H1 (cell line): ENCODE measurements at regions not wholly inside any gene's neighbourhood (a gene's known extent, or its start where the extent isn't known, plus 50 kb on each side); places are given as distances from the start of the nearest gene placed in this dataset.

Experiments used
- CTCF ChIA-PET: fragments of 300-600 bp; sonication (Branson Sonifier 250); formaldehyde crosslinking; loops from one replicate; lab custom pipeline; 2021; ENCODE audit not compliant: partially characterized antibody; lab: Charles Lee
- POLR2A ChIA-PET: fragments of 300-600 bp; sonication (Branson Sonifier 250); formaldehyde crosslinking; loops from one replicate; lab custom pipeline; 2021; ENCODE audit warnings: inconsistent platforms; ENCODE audit not compliant: partially characterized antibody; lab: Charles Lee
- DNase-seq, 2 experiments: peaks; one replicate each; pipeline versions ENCODE4 v3.0.0 to v3.0.0-alpha.2; 2010 to 2022; ENCODE audit warnings: low spot score in 2 of 2, low read depth in 1 of 2, mixed read lengths in 1 of 2
- FAIRE-seq: peaks from 2 replicates; lab custom pipeline; 2011; peaks lifted over from hg19 to GRCh38; lab: Jason Lieb, UNC
- H2AFZ ChIP-seq: 2 replicates; pipeline ENCODE4 v1.8.1; 2012; ENCODE audit warnings: low read length, inconsistent platforms
- H2AK5ac ChIP-seq: 2 replicates; pipeline ENCODE4 v1.6.1; 2013; ENCODE audit warnings: low read depth, low read length
- H2BK120ac ChIP-seq: replicated peaks from 2 replicates; pipeline ENCODE3; 2013; ENCODE audit warnings: low read depth, low read length, inconsistent platforms
- H2BK12ac ChIP-seq: 2 replicates; pipeline ENCODE4 v1.6.1; 2013; ENCODE audit warnings: low read depth, low read length
- H2BK15ac ChIP-seq: 2 replicates; pipeline ENCODE4 v1.6.1; 2013; ENCODE audit warnings: low read length
- H2BK20ac ChIP-seq: 2 replicates; pipeline ENCODE4 v1.6.1; 2013; ENCODE audit warnings: low read length
- H2BK5ac ChIP-seq: 2 replicates; pipeline ENCODE4 v1.6.1; 2013; ENCODE audit warnings: low read depth, low read length
- H3K14ac ChIP-seq: 2 replicates; pipeline ENCODE4 v1.6.1; 2013; ENCODE audit warnings: inconsistent platforms; ENCODE audit not compliant: insufficient read length
- H3K18ac ChIP-seq: 2 replicates; pipeline ENCODE4 v1.6.1; 2013; ENCODE audit warnings: low read length; ENCODE audit errors: extremely low read depth
- H3K23ac ChIP-seq: 2 replicates; pipeline ENCODE4 v1.6.1; 2013; ENCODE audit warnings: inconsistent platforms; ENCODE audit not compliant: insufficient read length
- H3K23me2 ChIP-seq: 2 replicates; pipeline ENCODE4 v1.6.1; 2013; ENCODE audit warnings: low read depth, low read length
- H3K27ac ChIP-seq: 2 replicates; pipeline ENCODE4 v1.6.1; 2011; ENCODE audit warnings: low read depth, low read length, inconsistent platforms
- H3K27me3 ChIP-seq, 4 experiments: replicated peaks in 1 of 4; 1 replicate in 1 of 4; 2 replicates in 3 of 4; pipeline versions ENCODE4 v1.6.1 to v1.8.1; 2011 to 2013; ENCODE audit warnings: low read length in 3 of 4, mild to moderate bottlenecking in 3 of 4, inconsistent platforms in 2 of 4, mixed read lengths in 2 of 4, moderate library complexity in 1 of 4; ENCODE audit not compliant: control insufficient read depth in 3 of 4, insufficient read depth in 3 of 4; ENCODE audit errors: extremely low read depth in 1 of 4
- H3K36me3 ChIP-seq, 4 experiments: 2 replicates each; pipeline versions ENCODE4 v1.6.1 to v1.8.1; 2011 to 2013; ENCODE audit warnings: mild to moderate bottlenecking in 4 of 4, low read length in 3 of 4, moderate library complexity in 2 of 4, control low read depth in 1 of 4, inconsistent platforms in 1 of 4; ENCODE audit not compliant: insufficient read depth in 4 of 4, control insufficient read depth in 2 of 4
- H3K4ac ChIP-seq: replicated peaks from 2 replicates; pipeline ENCODE3; 2013; ENCODE audit warnings: low read length, low read depth, mixed read lengths, inconsistent platforms; ENCODE audit not compliant: insufficient read length
- H3K4me1 ChIP-seq, 4 experiments: replicated peaks in 1 of 4; 1 replicate in 1 of 4; 2 replicates in 3 of 4; pipeline versions ENCODE4 v1.6.1 to v1.8.1; 2011 to 2013; ENCODE audit warnings: low read length in 3 of 4, inconsistent platforms in 2 of 4, mixed read lengths in 1 of 4; ENCODE audit not compliant: insufficient read depth in 4 of 4, control insufficient read depth in 3 of 4
- H3K4me2 ChIP-seq, 2 experiments: 2 replicates each; pipeline versions ENCODE4 v1.6.1 to v1.8.1; 2011 to 2013; ENCODE audit warnings: low read depth in 2 of 2, low read length in 2 of 2, control low read depth in 1 of 2, inconsistent platforms in 1 of 2, mild to moderate bottlenecking in 1 of 2; ENCODE audit not compliant: insufficient read depth in 1 of 2
- H3K4me3 ChIP-seq, 4 experiments: fragments of 200-600, 300-600 bp in 1 of 4; sonication (generic), shearing (Covaris generic), sonication (Bioruptor Twin) in 1 of 4; 2 replicates each; pipeline versions ENCODE4 v1.5.1 to v1.8.1; 2011 to 2016; ENCODE audit warnings: low read length in 4 of 4, low read depth in 3 of 4, control low read depth in 2 of 4, inconsistent platforms in 2 of 4, mild to moderate bottlenecking in 2 of 4, mixed read lengths in 1 of 4, moderate library complexity in 1 of 4; ENCODE audit not compliant: insufficient read depth in 2 of 4; ENCODE audit errors: extremely low read depth in 1 of 4
- H3K56ac ChIP-seq: replicated peaks from 2 replicates; pipeline ENCODE3; 2013; ENCODE audit warnings: low read depth, mild to moderate bottlenecking, mixed read lengths, low read length, inconsistent platforms; ENCODE audit not compliant: insufficient read length
- H3K79me1 ChIP-seq: 2 replicates; pipeline ENCODE4 v1.6.1; 2013; ENCODE audit warnings: low read depth, low read length, control low read depth
- H3K79me2 ChIP-seq, 2 experiments: 2 replicates each; pipeline versions ENCODE4 v1.6.1 to v1.8.1; 2012 to 2013; ENCODE audit warnings: low read length in 2 of 2, mild to moderate bottlenecking in 2 of 2, inconsistent platforms in 1 of 2; ENCODE audit not compliant: insufficient read depth in 2 of 2, control insufficient read depth in 1 of 2
- H3K9ac ChIP-seq, 4 experiments: replicated peaks in 1 of 4; 1 replicate in 1 of 4; 2 replicates in 3 of 4; pipeline versions ENCODE4 v1.6.1 to v1.8.1; 2011 to 2013; ENCODE audit warnings: low read depth in 3 of 4, low read length in 3 of 4, control low read depth in 2 of 4, mild to moderate bottlenecking in 2 of 4, moderate library complexity in 2 of 4, inconsistent platforms in 1 of 4; ENCODE audit errors: extremely low read depth in 1 of 4
- H3K9me3 ChIP-seq, 2 experiments: 2 replicates each; pipeline versions ENCODE4 v1.6.1 to v1.8.1; 2012 to 2013; ENCODE audit warnings: mild to moderate bottlenecking in 2 of 2, moderate library complexity in 2 of 2, control low read depth in 1 of 2, inconsistent platforms in 1 of 2, low read depth in 1 of 2, low read length in 1 of 2, mixed read lengths in 1 of 2; ENCODE audit not compliant: insufficient read depth in 2 of 2
- H4K20me1 ChIP-seq, 2 experiments: replicated peaks in 1 of 2; 2 replicates each; pipeline versions ENCODE3 to v1.8.1; 2011 to 2013; ENCODE audit warnings: inconsistent platforms in 2 of 2, low read length in 2 of 2, mild to moderate bottlenecking in 1 of 2; ENCODE audit not compliant: insufficient read depth in 2 of 2, control insufficient read depth in 1 of 2
- H4K5ac ChIP-seq: 2 replicates; pipeline ENCODE4 v1.6.1; 2013; ENCODE audit warnings: low read length, low read depth, mixed read lengths, inconsistent platforms; ENCODE audit not compliant: insufficient read length
- H4K8ac ChIP-seq: 2 replicates; pipeline ENCODE4 v1.8.0; 2013; ENCODE audit warnings: mild to moderate bottlenecking, moderate library complexity, low read length, inconsistent platforms; ENCODE audit not compliant: insufficient read depth; ENCODE audit errors: extremely low read depth
- H4K91ac ChIP-seq: replicated peaks from 2 replicates; pipeline ENCODE3; 2013; ENCODE audit warnings: low read length, mixed read lengths, inconsistent platforms; ENCODE audit not compliant: insufficient read length
- ATF2 ChIP-seq: IDR thresholded peaks from 2 replicates; pipeline ENCODE4 v1.6.1; 2012; ENCODE audit warnings: low read length, inconsistent platforms
- BRCA1 ChIP-seq: IDR thresholded peaks from 2 replicates; pipeline ENCODE4 v1.6.1; 2012; ENCODE audit warnings: low read depth, low read length, improper control_type of control experiment
- CBX5 ChIP-seq: fragments of 300-800, 300-1000 bp; sonication (generic); IDR thresholded peaks from 2 replicates; pipeline ENCODE4 v1.7.1; 2016; ENCODE audit warnings: antibody characterized with exemption, low read length, low read depth
- EZH2 ChIP-seq: fragments of 200-600 bp; sonication (generic); IDR thresholded peaks from 2 replicates; pipeline ENCODE4 v1.7.1; 2012; ENCODE audit warnings: low read depth, mild to moderate bottlenecking, moderate library complexity, low read length, inconsistent platforms; ENCODE audit not compliant: severe bottlenecking
- GABPA ChIP-seq: IDR thresholded peaks from 2 replicates; pipeline ENCODE4 v1.6.1; 2011; ENCODE audit warnings: mild to moderate bottlenecking, low read length, moderate library complexity, borderline replicate concordance; ENCODE audit not compliant: insufficient read depth
- HDAC2 ChIP-seq, 2 experiments: fragments of 300-600 bp in 1 of 2; sonication (generic) in 1 of 2; IDR thresholded peaks; 2 replicates each; pipeline ENCODE4 v1.6.1; 2011 to 2012; ENCODE audit warnings: low read depth in 2 of 2, low read length in 2 of 2, mild to moderate bottlenecking in 2 of 2, moderate library complexity in 2 of 2, borderline replicate concordance in 1 of 2, inconsistent platforms in 1 of 2
- KDM4A ChIP-seq: IDR thresholded peaks from one replicate; pipeline ENCODE4 v1.7.1; 2012; ENCODE audit warnings: low read depth, mild to moderate bottlenecking, moderate library complexity, low read length, inconsistent platforms; ENCODE audit not compliant: severe bottlenecking
- PHF8 ChIP-seq: fragments of 200-600 bp; sonication (generic); conservative IDR thresholded peaks from 2 replicates; pipeline ENCODE4 v1.7.1; 2012; ENCODE audit warnings: low read depth, mild to moderate bottlenecking, inconsistent platforms, low read length, moderate library complexity
- SIRT6 ChIP-seq: IDR thresholded peaks from one replicate; pipeline ENCODE4 v1.7.1; 2012; ENCODE audit warnings: low read length, inconsistent platforms
- SIX5 ChIP-seq: IDR thresholded peaks from 2 replicates; pipeline ENCODE4 v1.6.1; 2011; ENCODE audit warnings: mild to moderate bottlenecking, low read depth, low read length
- SP4 ChIP-seq: IDR thresholded peaks from 2 replicates; pipeline ENCODE4 v1.6.1; 2012; ENCODE audit warnings: low read length, inconsistent platforms
- TAF7 ChIP-seq: optimal IDR thresholded peaks from 2 replicates; pipeline ENCODE3; 2011; ENCODE audit warnings: low read depth, mild to moderate bottlenecking, inconsistent platforms, low read length, moderate library complexity, borderline replicate concordance
- ZNF274 ChIP-seq: IDR thresholded peaks from 2 replicates; pipeline ENCODE4 v1.7.0; 2012; ENCODE audit warnings: low read length, borderline replicate concordance; ENCODE audit errors: extremely low read depth
- WGBS, 2 experiments: shearing (Covaris generic) in 1 of 2; methylation state at CpG; one replicate each; pipeline versions ENCODE4 v1.1.6 to v1.1.7; 2013 to 2015; ENCODE audit warnings: low lambda C conversion rate in 2 of 2, mixed read lengths in 2 of 2, inconsistent platforms in 1 of 2, low coverage in 1 of 2, missing lambda C conversion rate in 1 of 2; ENCODE audit not compliant: insufficient replicate concordance in 2 of 2, insufficient coverage in 1 of 2, insufficient read length in 1 of 2; ENCODE audit errors: extremely low coverage in 1 of 2, missing lambda C conversion rate in 1 of 2; 5-methylcytosine and 5-hydroxymethylcytosine counted together

GRCh38 chr6:55652429-55652828 lies 73.4 kb upstream of the HMGCLL1 start:
- Histone ChIP-seq H3K27me3 (no peaks in the 10 kb centered on the region), H2BK20ac (no peak overlapping the region), H3K4me3 (no peak overlapping the region), H3K9ac (no peak overlapping the region), H4K5ac (no peak overlapping the region), H3K79me1 (no peaks in the 10 kb centered on the region), H2AK5ac (no peak overlapping the region), H3K23ac (no peak overlapping the region), H3K9me3 (no peaks in the 10 kb centered on the region), H3K4me1 (peaks cover 0 to 3% (median 0%) of the 10 kb centered on the region in 4 experiments; a peak in 1 of 7 replicates), H4K20me1 (no peaks in the 10 kb centered on the region), H2BK120ac (no peak overlapping the region), H4K8ac (no peak overlapping the region), H2BK5ac (no peak overlapping the region), H3K18ac (no peak overlapping the region), H2AFZ (no peak overlapping the region), H3K27ac (no peak overlapping the region), H2BK15ac (no peak overlapping the region), H3K79me2 (no peaks in the 10 kb centered on the region), H3K14ac (no peak overlapping the region), H3K36me3 (no peaks in the 10 kb centered on the region), H3K23me2 (no peaks in the 10 kb centered on the region), H3K4ac (no peak overlapping the region), H2BK12ac (no peak overlapping the region), H4K91ac (no peak overlapping the region), H3K4me2 (no peak overlapping the region), H3K56ac (no peak overlapping the region)
- 88% methylated on average over 1 of the region's 1 CpG; no CpG with 5 or more reads in 1 of the 2 experiments for WGBS, 2 experiments
- no peak for DNase-seq
- POLR2A ChIA-PET = no interaction called here
- FAIRE-seq = no peak
- CTCF ChIA-PET = no interaction called here
- TF ChIP-seq SIX5 = no peak
- TF ChIP-seq SIRT6 = no peak
- no peak for TF ChIP-seq SP4
- TF ChIP-seq ATF2 = no peak
- no peak for TF ChIP-seq EZH2
- TF ChIP-seq HDAC2 (IDR thresholded peaks at IDR 0.05; ENCODE audit: borderline replicate concordance in 1 of 2, low read depth in 2 of 2, low read length in 2 of 2) = no peak
- TF ChIP-seq PHF8 = no peak
- no peak for TF ChIP-seq BRCA1
- no peak for TF ChIP-seq ZNF274
- TF ChIP-seq CBX5 = no peak
- TF ChIP-seq KDM4A = no peak
- no peak for TF ChIP-seq TAF7
- no peak for TF ChIP-seq GABPA
